ENCODE measurements at regions not wholly inside any gene's neighbourhood (a gene's known extent, or its start where the extent isn't known, plus 50 kb on each side); places are given as distances from the start of the nearest gene placed in this dataset.

DNA sequence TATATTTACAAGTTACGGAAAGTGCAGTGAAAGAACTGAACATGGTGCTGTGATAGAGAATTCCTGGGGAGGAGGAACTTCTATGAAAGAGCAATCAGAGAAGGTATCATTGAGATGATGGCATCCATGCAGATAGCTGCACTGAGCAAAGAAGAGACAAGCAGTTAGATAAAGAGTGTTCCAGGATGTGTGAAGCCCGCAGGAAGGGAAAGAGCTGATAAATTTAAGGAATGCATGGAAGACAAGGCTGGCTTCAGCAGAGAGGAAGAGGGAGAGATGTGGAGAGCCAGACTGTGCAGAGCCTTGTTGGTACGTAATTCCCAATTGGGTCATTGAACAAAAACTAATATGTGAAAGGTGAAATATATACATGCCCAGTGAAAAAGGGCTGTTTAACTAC lies 538.9 kb downstream of the INHBA start:
- H3K9me3 ChIP-seq (ENCODE audit: control insufficient read depth in 1 of 2, low read length in 2 of 2) = peaks cover 0 to 4% of the 10 kb centered on the region in 2 donors
- H3K27ac ChIP-seq (ENCODE audit: low read length) = no peak overlapping the region
- no peaks in the 10 kb centered on the region for H3K36me3 ChIP-seq (ENCODE audit: control insufficient read depth in 1 of 2, insufficient read depth in 2 of 2, low read length in 2 of 2)
- no peak overlapping the region for H3K4me3 ChIP-seq (ENCODE audit: low read depth in 1 of 2, low read length in 2 of 2)
- H3K27me3 ChIP-seq (ENCODE audit: low read depth, low read length) = no peaks in the 10 kb centered on the region
- H3K4me1 ChIP-seq (ENCODE audit: control insufficient read depth in 1 of 2, insufficient read depth in 2 of 2, low read length in 2 of 2) = no peaks in the 10 kb centered on the region

DNA sequence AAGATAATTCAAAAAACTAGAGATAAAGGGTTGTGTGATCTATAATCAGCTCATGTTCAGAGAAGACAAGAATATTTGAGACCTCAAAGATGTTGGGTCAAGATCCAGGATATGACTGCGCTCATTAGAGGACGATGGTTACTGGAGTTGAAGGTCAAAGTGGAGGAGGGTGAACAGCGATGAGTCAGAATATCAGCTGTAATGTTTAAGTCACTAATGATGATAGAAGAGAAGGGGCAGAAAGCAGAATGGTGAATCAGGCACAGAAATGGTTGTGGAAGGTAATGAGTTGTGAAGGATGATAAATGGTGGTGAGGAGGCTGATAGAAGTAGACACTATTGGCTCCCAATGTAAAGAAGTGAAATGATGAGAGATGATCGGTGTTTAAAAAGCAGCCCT lies 540.3 kb downstream of the INHBA start:
- H3K9me3 ChIP-seq (ENCODE audit: control insufficient read depth in 1 of 2, low read length in 2 of 2) = peaks cover 0 to 4% of the 10 kb centered on the region in 2 donors
- H3K4me1 ChIP-seq (ENCODE audit: control insufficient read depth in 1 of 2, insufficient read depth in 2 of 2, low read length in 2 of 2) = no peaks in the 10 kb centered on the region
- H3K27ac ChIP-seq (ENCODE audit: low read length) = no peak overlapping the region
- H3K36me3 ChIP-seq (ENCODE audit: control insufficient read depth in 1 of 2, insufficient read depth in 2 of 2, low read length in 2 of 2) = no peaks in the 10 kb centered on the region
- no peak overlapping the region for H3K4me3 ChIP-seq (ENCODE audit: low read depth in 1 of 2, low read length in 2 of 2)
- no peaks in the 10 kb centered on the region for H3K27me3 ChIP-seq (ENCODE audit: low read depth, low read length)

DNA sequence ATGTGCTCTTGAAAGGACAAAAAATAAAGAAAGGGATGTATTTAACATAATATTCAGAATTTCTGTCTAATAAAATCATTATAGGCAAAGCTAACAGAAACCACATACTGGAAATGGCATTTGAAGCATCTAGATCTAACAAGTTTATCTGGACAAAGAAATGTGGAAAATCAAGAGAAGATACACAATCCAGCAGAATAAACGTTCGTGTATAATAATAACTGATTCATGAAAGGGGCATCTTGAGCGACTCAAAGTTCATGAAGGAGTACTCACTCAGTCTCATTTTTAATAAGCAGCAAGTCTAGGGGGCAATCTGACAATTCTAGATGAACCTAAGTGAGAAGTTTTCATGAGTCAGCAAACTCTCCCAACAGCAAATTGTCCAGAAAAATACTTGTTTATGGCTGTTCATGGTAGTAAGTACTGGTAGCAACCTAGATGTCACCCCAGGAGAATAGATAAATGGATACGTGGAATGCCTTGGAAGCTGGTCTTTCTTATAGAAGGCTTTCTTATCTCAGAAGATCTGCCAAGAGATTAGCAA lies 541.8 kb downstream of the INHBA start:
- Histone ChIP-seq H3K36me3 (ENCODE audit: control insufficient read depth in 1 of 2, insufficient read depth in 2 of 2, low read length in 2 of 2) (no peaks in the 10 kb centered on the region), H3K27ac (ENCODE audit: low read length) (no peak overlapping the region), H3K27me3 (ENCODE audit: low read depth, low read length) (no peaks in the 10 kb centered on the region), H3K4me1 (ENCODE audit: control insufficient read depth in 1 of 2, insufficient read depth in 2 of 2, low read length in 2 of 2) (no peaks in the 10 kb centered on the region), H3K9me3 (ENCODE audit: control insufficient read depth in 1 of 2, low read length in 2 of 2) (peaks cover 0 to 4% of the 10 kb centered on the region in 2 donors), H3K4me3 (ENCODE audit: low read depth in 1 of 2, low read length in 2 of 2) (no peak overlapping the region)

DNA sequence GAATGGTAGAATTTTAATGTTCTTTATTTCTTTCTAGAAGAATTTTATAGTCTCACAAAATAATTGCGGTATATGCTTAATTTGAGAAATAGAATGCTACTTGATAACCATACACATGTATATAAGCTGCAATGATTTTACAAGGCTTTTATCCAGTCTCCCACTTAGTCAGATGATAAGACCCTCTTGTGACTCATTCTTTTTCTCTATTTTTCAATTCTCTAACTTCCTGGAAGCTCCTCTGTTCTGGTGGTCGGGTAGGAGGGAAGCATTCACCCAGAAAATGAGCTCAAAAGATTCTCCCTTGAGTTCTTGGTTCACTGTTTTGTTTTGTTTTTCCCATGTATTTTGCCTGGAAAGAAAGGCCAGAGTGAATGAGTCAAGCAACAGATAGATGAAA lies 546.6 kb downstream of the INHBA start:
- H3K4me3 ChIP-seq (ENCODE audit: low read depth in 1 of 2, low read length in 2 of 2) = no peak overlapping the region
- no peaks in the 10 kb centered on the region for H3K4me1 ChIP-seq (ENCODE audit: control insufficient read depth in 1 of 2, insufficient read depth in 2 of 2, low read length in 2 of 2)
- peaks cover 0 to 4% of the 10 kb centered on the region in 2 donors for H3K9me3 ChIP-seq (ENCODE audit: control insufficient read depth in 1 of 2, low read length in 2 of 2)
- H3K27me3 ChIP-seq (ENCODE audit: low read depth, low read length) = no peaks in the 10 kb centered on the region
- H3K27ac ChIP-seq (ENCODE audit: low read length) = no peak overlapping the region
- H3K36me3 ChIP-seq (ENCODE audit: control insufficient read depth in 1 of 2, insufficient read depth in 2 of 2, low read length in 2 of 2) = no peaks in the 10 kb centered on the region

DNA sequence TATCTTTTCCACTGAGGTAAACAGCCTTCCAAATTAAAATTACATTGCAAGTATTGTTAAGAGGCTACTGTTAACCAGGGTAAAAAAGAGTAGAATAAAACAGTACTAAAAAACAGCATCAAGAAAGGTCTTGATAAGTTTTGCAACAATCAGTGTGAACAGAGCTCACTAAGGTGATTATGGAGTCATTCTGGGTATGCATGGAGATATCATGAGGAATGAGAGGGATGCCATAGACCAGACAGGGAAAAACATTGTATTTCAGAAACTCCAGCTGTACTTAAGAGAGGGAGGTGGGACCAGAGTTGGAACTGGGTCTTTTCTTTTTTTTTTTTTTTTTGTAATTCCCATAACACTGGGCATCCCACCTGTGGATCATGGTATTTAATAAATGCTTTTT lies 549.6 kb downstream of the INHBA start:
- H3K27me3 ChIP-seq (ENCODE audit: low read depth, low read length) = no peaks in the 10 kb centered on the region
- H3K36me3 ChIP-seq (ENCODE audit: control insufficient read depth in 1 of 2, insufficient read depth in 2 of 2, low read length in 2 of 2) = no peaks in the 10 kb centered on the region
- H3K27ac ChIP-seq (ENCODE audit: low read length) = no peak overlapping the region
- no peak overlapping the region for H3K4me3 ChIP-seq (ENCODE audit: low read depth in 1 of 2, low read length in 2 of 2)
- H3K4me1 ChIP-seq (ENCODE audit: control insufficient read depth in 1 of 2, insufficient read depth in 2 of 2, low read length in 2 of 2) = no peaks in the 10 kb centered on the region
- no peaks in the 10 kb centered on the region for H3K9me3 ChIP-seq (ENCODE audit: control insufficient read depth in 1 of 2, low read length in 2 of 2)

DNA sequence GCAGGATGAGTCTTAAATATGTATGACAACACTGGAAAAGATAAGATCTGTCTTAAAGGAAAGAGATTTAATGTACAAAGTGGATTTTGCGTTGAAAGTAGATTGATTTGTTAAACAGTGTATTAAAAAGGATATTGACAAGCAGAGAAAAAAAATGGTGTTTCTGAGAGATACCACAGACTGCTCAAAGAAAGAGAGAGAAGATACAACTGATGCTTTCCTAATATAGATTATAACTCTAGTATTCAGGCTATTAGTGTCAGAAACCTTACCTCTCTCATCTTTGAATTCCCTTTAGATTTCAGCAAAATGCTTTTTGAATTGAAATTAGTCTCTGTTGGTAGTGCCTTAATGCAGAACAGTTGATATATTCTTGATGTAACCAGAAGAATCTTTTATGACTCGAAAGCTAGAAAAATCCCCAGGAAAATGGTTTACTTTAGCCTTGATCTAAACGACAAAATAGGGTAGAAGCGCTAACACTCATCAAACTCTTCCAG lies 550.7 kb downstream of the INHBA start:
- no peaks in the 10 kb centered on the region for H3K4me1 ChIP-seq (ENCODE audit: control insufficient read depth in 1 of 2, insufficient read depth in 2 of 2, low read length in 2 of 2)
- H3K4me3 ChIP-seq (ENCODE audit: low read depth in 1 of 2, low read length in 2 of 2) = no peak overlapping the region
- no peaks in the 10 kb centered on the region for H3K9me3 ChIP-seq (ENCODE audit: control insufficient read depth in 1 of 2, low read length in 2 of 2)
- H3K36me3 ChIP-seq (ENCODE audit: control insufficient read depth in 1 of 2, insufficient read depth in 2 of 2, low read length in 2 of 2) = no peaks in the 10 kb centered on the region
- no peaks in the 10 kb centered on the region for H3K27me3 ChIP-seq (ENCODE audit: low read depth, low read length)
- H3K27ac ChIP-seq (ENCODE audit: low read length) = no peak overlapping the region

DNA sequence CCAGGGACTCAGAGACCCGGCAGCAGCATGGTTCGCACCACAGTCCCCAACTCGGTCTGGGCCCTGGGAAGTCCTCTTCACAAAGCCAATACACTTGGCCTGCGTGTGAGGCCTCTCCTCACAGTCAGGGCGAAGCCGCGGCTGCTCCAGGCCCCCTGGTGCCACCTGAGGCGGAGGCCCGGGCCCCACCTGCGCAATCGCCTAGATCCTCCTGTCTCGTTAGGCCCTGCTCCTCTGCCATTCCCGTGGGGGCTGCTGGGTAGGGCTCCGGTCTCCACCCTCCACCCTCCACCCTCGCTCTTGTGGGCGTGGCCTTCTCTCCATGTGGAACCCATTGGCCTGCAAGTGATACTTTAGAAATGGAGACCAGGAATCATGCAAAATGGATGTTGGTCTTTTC lies 553.3 kb downstream of the INHBA start:
- no peak overlapping the region for H3K4me3 ChIP-seq (ENCODE audit: low read depth in 1 of 2, low read length in 2 of 2)
- H3K36me3 ChIP-seq (ENCODE audit: control insufficient read depth in 1 of 2, insufficient read depth in 2 of 2, low read length in 2 of 2) = no peaks in the 10 kb centered on the region
- H3K9me3 ChIP-seq (ENCODE audit: control insufficient read depth in 1 of 2, low read length in 2 of 2) = no peaks in the 10 kb centered on the region
- no peaks in the 10 kb centered on the region for H3K4me1 ChIP-seq (ENCODE audit: control insufficient read depth in 1 of 2, insufficient read depth in 2 of 2, low read length in 2 of 2)
- H3K27me3 ChIP-seq (ENCODE audit: low read depth, low read length) = no peaks in the 10 kb centered on the region
- no peak overlapping the region for H3K27ac ChIP-seq (ENCODE audit: low read length)

DNA sequence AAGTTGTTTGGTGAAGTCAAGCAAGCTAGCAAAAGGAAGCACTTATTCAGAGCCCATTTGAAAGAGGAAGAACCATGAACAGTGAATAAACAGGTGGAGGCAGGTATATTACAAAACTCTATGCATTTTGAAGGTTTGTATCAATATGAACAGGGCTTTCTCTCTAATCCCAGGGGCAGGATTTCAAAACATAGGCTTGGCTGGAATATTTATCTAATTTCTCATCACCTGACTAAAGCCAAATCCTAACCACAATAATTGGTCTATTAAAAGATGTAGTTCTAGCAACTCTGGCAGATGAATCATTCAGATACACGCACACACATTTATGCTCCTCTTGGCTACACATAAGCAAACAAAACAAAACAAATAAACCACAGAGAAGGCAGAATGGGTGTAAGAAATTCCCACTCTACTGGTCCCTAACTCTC lies 554.4 kb downstream of the INHBA start:
- H3K9me3 ChIP-seq (ENCODE audit: control insufficient read depth in 1 of 2, low read length in 2 of 2) = no peaks in the 10 kb centered on the region
- H3K4me3 ChIP-seq (ENCODE audit: low read depth in 1 of 2, low read length in 2 of 2) = no peak overlapping the region
- H3K27me3 ChIP-seq (ENCODE audit: low read depth, low read length) = no peaks in the 10 kb centered on the region
- no peaks in the 10 kb centered on the region for H3K36me3 ChIP-seq (ENCODE audit: control insufficient read depth in 1 of 2, insufficient read depth in 2 of 2, low read length in 2 of 2)
- H3K27ac ChIP-seq (ENCODE audit: low read length) = no peak overlapping the region
- H3K4me1 ChIP-seq (ENCODE audit: control insufficient read depth in 1 of 2, insufficient read depth in 2 of 2, low read length in 2 of 2) = no peaks in the 10 kb centered on the region

DNA sequence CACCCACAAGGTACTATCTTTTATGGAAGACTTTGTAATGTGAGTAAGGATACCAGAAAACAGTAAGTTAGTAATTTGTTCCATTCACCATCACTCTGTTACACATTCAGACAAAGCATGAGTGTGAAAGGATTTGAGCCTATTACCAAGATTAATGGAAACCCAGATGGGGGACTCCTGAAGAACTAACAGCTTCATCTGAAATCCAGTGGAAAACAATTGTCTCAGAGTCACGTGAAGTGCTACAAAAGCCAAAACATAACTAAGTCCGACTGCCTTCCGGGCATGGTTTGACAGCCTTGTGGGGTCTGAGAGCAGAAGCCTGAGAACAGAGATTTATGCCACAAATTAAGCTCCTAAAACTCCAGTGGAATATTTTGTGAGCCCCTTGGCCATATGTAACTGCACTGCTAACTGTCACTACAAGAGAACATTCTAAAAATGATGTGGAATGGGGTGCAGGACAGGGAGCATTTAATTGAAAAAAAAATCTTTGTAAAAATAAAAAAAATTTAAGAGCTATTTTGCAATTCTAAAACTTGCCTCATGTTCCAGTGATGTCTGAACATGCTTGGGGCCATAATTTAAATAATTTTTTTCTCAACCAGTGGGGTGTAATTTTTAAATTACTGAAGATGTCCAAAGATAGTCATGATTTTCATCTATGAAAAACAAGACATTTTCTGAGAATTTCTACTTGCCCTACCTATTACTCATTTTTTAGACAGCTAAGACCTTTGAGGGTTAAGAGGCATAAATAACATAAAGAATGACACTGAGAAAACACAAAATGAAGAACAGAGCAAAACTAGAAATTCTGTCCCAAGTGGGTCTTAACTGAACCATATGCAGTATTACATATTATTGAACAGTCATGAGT lies 555.0 kb downstream of the INHBA start:
- H3K9me3 ChIP-seq (ENCODE audit: control insufficient read depth in 1 of 2, low read length in 2 of 2) = no peaks in the 10 kb centered on the region
- H3K4me3 ChIP-seq (ENCODE audit: low read depth in 1 of 2, low read length in 2 of 2) = no peak overlapping the region
- H3K36me3 ChIP-seq (ENCODE audit: control insufficient read depth in 1 of 2, insufficient read depth in 2 of 2, low read length in 2 of 2) = no peaks in the 10 kb centered on the region
- no peaks in the 10 kb centered on the region for H3K27me3 ChIP-seq (ENCODE audit: low read depth, low read length)
- no peaks in the 10 kb centered on the region for H3K4me1 ChIP-seq (ENCODE audit: control insufficient read depth in 1 of 2, insufficient read depth in 2 of 2, low read length in 2 of 2)
- no peak overlapping the region for H3K27ac ChIP-seq (ENCODE audit: low read length)

DNA sequence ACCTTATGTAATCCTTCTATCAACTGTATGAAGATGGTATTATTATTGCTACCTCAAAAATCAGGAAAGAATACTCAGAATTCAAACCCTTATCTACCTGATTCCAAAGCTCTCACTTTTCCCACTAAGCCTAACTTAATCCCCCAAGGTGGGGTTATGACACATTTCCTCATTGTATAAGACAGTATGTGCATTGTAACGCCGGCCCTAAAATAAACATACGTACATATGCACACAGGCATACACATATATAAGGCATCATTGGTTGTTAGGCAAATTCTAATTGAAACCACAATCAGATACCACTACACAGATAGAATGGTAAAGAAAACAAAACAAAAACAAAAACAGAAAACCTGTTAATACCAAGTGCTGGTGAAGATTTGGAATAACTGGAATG lies 556.5 kb downstream of the INHBA start:
- Histone ChIP-seq H3K27me3 (ENCODE audit: low read depth, low read length) (no peaks in the 10 kb centered on the region), H3K4me3 (ENCODE audit: low read depth in 1 of 2, low read length in 2 of 2) (no peak overlapping the region)

DNA sequence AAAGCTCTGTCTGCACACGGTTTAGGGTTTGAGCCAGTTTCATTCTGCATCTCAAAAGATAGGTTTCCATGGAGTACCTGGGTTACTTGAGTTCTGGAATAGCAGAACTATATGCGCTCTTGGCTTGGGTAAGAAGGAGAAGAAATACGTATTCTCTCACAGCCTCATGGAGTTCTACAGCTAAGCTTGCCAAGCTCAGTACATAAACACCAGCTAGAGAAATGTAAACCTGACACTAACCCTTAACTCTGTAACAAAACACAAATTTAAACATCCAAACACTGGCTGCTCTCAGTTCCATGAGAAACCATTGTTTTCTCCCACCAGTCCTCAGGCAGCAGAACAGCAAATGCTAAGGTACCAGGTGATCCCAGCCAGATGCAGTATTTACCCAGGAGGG lies 557.2 kb downstream of the INHBA start:
- H3K36me3 ChIP-seq (ENCODE audit: control insufficient read depth in 1 of 2, insufficient read depth in 2 of 2, low read length in 2 of 2) = no peaks in the 10 kb centered on the region

More for the DNA sequence above, 556.5 kb downstream of the INHBA start:
- no peaks in the 10 kb centered on the region for H3K36me3 ChIP-seq (ENCODE audit: control insufficient read depth in 1 of 2, insufficient read depth in 2 of 2, low read length in 2 of 2)
- no peaks in the 10 kb centered on the region for H3K4me1 ChIP-seq (ENCODE audit: control insufficient read depth in 1 of 2, insufficient read depth in 2 of 2, low read length in 2 of 2)
- H3K9me3 ChIP-seq (ENCODE audit: control insufficient read depth in 1 of 2, low read length in 2 of 2) = no peaks in the 10 kb centered on the region
- no peak overlapping the region for H3K27ac ChIP-seq (ENCODE audit: low read length)

More for the DNA sequence above, 557.2 kb downstream of the INHBA start:
- Histone ChIP-seq H3K27ac (ENCODE audit: low read length) (no peak overlapping the region), H3K27me3 (ENCODE audit: low read depth, low read length) (no peaks in the 10 kb centered on the region), H3K4me3 (ENCODE audit: low read depth in 1 of 2, low read length in 2 of 2) (no peak overlapping the region), H3K4me1 (ENCODE audit: control insufficient read depth in 1 of 2, insufficient read depth in 2 of 2, low read length in 2 of 2) (no peaks in the 10 kb centered on the region), H3K9me3 (ENCODE audit: control insufficient read depth in 1 of 2, low read length in 2 of 2) (no peaks in the 10 kb centered on the region)

Data from muscle layer of duodenum (tissue), 2 donors.